AG04449 (cell line): ENCODE measurements at regions not wholly inside any gene's neighbourhood (a gene's known extent, or its start where the extent isn't known, plus 50 kb on each side); places are given as distances from the start of the nearest gene placed in this dataset.

ENCODE experiments used
- CTCF ChIA-PET: fragments of 350-600 bp; formaldehyde crosslinking; extraction: SDS; loops from one replicate; lab custom pipeline; 2021; ENCODE audit warnings: antibody characterized with exemption; lab: Yijun Ruan, JAX
- POLR2A ChIA-PET: fragments of 400-600, 350-600 bp; formaldehyde crosslinking; extraction: SDS; loops from one replicate; lab custom pipeline; 2020; ENCODE audit warnings: antibody characterized with exemption, inconsistent platforms; lab: Yijun Ruan, JAX
- DNase-seq: peaks from one replicate; pipeline ENCODE4 v3.0.0-alpha.2; 2010; ENCODE audit warnings: low read depth, low spot score
- H3K4me3 ChIP-seq: 2 replicates; pipeline ENCODE4 v1.5.1; 2011; ENCODE audit warnings: low read depth, mild to moderate bottlenecking, control low read depth, low read length
- CTCF ChIP-seq: IDR thresholded peaks from one replicate; pipeline ENCODE4 v1.5.1; 2011; ENCODE audit warnings: mild to moderate bottlenecking, moderate library complexity, low read length, control low read depth, inconsistent platforms; ENCODE audit not compliant: insufficient read depth; ENCODE audit errors: missing control alignments

- H3K4me3 ChIP-seq = no peak overlapping the region
- no peak for DNase-seq
- TF ChIP-seq CTCF = no peak
- ChIA-PET POLR2A (no interaction called here), CTCF (no interaction called here)
Observed at GRCh38 chr13:85040215-85040614, 759.0 kb downstream of the SLITRK6 start.

GRCh38 chr13:85031771-85032170 lies 767.4 kb downstream of the SLITRK6 start:
- DNase-seq = no peak
- ChIA-PET POLR2A (no interaction called here), CTCF (no interaction called here)

GRCh38 chr13:85028035-85028434 lies 771.2 kb downstream of the SLITRK6 start:
- no peak overlapping the region for H3K4me3 ChIP-seq
- CTCF ChIA-PET = no interaction called here
- POLR2A ChIA-PET = no interaction called here
- TF ChIP-seq CTCF = no peak
- DNase-seq = no peak

More at GRCh38 chr13:85031771-85032170, 767.4 kb downstream of the SLITRK6 start:
- TF ChIP-seq CTCF = no peak
- no peak overlapping the region for H3K4me3 ChIP-seq

- CTCF ChIA-PET = no interaction called here
- POLR2A ChIA-PET = no interaction called here
- TF ChIP-seq CTCF = no peak
- H3K4me3 ChIP-seq = no peak overlapping the region
- no peak for DNase-seq
Observed at GRCh38 chr13:85019121-85019520, 780.1 kb downstream of the SLITRK6 start.

GRCh38 chr13:85013006-85013405 lies 786.2 kb downstream of the SLITRK6 start:
- H3K4me3 ChIP-seq = no peak overlapping the region
- ChIA-PET CTCF (no interaction called here), POLR2A (no interaction called here)
- TF ChIP-seq CTCF = no peak
- DNase-seq = no peak

GRCh38 chr13:85009447-85009846 lies 789.8 kb downstream of the SLITRK6 start:
- ChIA-PET POLR2A (no interaction called here), CTCF (no interaction called here)
- H3K4me3 ChIP-seq = no peak overlapping the region
- DNase-seq = no peak
- TF ChIP-seq CTCF = no peak
